ENCODE measurements at regions not wholly inside any gene's neighbourhood (a gene's known extent, or its start where the extent isn't known, plus 50 kb on each side); places are given as distances from the start of the nearest gene placed in this dataset.
"Not testable (repeated sequence)": the region's sequence is repeated elsewhere in the genome, so short reads cannot be mapped to it uniquely, and the experiment has no call there.

DNA sequence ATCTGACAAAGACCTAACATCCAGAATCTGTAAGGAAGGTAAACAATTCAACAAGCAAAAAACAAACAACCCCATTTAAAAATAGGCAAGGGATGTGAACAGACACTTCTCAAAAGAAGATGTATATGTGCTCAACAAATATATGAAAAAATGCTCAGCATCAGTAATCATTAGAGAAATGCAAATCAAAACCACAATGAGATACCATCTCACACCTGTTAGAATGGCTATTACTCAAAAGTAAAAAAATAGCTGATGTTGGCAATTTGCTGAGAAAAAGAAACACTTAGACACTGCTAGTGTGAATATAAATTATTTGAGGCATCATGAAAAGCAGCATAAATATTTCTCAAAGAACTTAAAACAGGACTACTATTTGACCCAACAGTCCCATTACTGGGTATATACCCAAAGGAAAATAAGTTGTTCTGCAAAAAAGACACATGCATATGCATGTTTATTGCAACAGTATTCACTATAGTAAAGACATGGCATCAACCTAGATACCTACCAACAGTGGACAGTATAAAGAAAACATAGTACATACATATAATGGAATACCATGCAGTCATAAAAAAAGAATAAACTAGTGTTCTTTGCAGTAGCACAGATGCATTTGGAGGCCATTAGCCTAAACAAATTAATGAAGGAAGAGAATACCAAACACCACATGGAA is 980.1 kb downstream of the KCNMA1 start:
- no peak for DNase-seq

DNA sequence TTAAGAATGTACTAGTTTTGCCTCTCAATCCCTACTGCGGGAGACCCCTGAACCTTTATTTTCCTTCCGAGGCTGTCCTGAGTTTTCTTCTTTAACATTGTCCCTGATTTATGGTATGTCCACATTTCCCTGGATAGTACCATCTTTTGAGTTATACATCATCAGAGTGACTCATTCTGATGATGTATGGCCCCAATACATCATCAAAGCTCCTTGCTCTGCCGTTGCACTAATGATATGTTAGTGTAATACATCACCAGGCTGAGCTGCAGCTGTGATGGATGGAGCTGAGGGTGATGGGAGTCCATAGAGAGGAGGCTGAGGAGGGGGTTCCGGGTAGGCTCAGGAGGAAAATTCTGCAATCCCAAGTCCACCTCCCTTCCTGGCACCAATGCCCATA is 986.5 kb downstream of the KCNMA1 start:
- no peak for DNase-seq

DNA sequence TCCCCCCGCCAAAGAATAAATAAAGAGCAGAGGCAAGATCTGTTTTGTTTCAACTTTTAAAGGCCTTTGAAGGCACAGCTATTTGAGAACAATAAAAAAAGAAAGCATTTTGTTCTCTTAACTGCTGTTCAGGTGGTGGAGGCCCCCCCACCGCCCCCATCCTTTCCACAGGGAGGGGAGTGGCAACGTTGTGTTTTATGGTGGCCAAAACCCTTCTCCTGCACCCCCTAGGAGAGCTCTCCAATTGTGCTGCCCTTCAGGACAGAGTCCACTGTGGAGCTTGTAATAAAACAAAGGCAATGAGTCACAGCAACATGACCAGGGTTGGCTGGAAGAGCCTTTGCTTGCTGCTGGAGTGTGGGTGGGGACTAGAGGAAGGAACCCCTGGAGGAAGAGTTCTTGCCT is 987.9 kb downstream of the KCNMA1 start:
- no peak for DNase-seq

DNA sequence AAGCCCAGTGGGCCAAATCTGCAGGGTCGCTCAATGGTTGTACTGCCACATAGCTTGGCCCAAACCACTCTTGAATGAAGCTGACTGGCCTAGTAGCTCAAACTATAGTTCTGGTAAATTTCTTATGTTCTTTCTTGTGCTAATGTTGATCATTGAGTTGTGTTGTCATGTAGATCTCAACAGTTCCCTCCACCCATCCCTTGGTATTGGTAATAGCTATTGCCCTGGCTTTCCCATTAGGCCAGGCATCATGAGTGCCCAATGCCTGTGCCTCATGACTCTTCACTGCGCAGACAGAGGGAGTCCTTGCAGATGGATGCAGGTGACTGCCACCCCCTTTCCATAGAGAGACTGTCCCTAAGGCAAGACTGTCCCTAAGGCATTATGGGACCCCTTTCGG is 988.4 kb downstream of the KCNMA1 start:
- no peak for DNase-seq

- DNase-seq, result no peak
Measured at GRCh38 chr10:76647301-76647700, 990.3 kb downstream of the KCNMA1 start.

- DNase-seq, result no peak
Measured at GRCh38 chr10:76645341-76645740, 992.3 kb downstream of the KCNMA1 start.

DNA sequence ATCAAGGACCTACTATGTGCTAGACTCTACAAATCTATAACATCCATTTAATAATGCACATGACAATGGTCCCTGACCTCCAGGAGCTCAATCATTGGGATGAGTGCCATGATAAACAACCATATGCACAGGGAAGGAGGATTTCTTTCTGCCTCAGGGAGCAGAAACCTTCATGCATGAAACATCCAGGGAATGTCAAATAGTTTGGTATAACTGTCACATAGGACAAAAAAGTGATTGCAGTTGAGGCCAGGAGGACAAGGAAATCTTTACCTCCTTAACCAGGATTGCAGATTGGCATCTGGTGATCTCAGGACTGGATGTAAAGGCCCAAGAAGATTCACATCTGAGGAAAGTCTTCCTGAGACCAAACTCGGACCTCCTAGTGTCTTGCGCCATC is 993.1 kb downstream of the KCNMA1 start:
- no peak for DNase-seq

DNA sequence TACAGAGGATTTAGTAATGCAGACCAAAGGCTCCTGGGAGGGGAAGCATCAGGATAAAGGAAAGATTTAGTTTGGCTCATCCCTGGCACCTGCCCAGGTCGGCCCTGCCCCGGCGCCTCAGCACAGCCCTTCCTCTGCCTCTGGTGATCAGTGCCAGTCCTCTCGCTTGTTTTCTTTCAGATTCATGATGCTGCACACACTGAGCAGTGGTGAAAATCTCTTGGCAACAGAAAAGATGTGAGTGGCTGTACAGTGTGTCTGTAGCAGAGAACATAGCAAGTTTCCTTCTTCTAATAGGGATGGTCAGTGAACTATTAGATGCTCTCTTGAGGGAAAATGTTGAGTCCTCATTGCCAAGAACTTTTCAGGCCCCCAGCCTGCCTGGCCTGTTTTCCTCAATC is 994.1 kb downstream of the KCNMA1 start:
- no peak for DNase-seq

- DNase-seq, result no peak
Measured at GRCh38 chr10:76642358-76642757, 995.2 kb downstream of the KCNMA1 start.

DNA sequence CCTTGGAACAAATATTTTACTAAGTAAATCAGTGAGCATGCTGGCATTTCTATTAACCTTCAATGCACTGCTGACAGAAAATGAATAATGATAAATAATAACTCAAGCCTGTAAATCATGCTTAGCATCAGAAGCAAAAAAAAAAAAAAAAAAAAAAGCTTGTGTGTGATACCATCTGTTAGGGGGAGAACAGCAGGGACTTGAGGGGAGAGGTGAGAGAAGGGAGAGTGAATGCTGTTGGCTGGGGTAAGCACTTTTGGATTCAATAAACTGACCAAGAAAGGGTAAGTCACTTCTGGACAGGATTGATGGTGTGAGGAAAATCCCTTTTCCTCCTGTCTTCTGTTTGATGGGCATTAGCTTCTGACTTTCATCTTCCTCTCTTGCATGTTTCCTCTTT is 996.4 kb downstream of the KCNMA1 start:
- DNase-seq, result no peak

GRCh38 chr10:76640806-76641205 is 996.8 kb downstream of the KCNMA1 start:
- DNase-seq, result no peak

- DNase-seq, result peak; percentile 32
Measured at GRCh38 chr10:76632767-76633051, 1004.9 kb downstream of the KCNMA1 start.

GRCh38 chr10:76631884-76632766 is 1005.5 kb downstream of the KCNMA1 start:
- no peak for DNase-seq

DNA sequence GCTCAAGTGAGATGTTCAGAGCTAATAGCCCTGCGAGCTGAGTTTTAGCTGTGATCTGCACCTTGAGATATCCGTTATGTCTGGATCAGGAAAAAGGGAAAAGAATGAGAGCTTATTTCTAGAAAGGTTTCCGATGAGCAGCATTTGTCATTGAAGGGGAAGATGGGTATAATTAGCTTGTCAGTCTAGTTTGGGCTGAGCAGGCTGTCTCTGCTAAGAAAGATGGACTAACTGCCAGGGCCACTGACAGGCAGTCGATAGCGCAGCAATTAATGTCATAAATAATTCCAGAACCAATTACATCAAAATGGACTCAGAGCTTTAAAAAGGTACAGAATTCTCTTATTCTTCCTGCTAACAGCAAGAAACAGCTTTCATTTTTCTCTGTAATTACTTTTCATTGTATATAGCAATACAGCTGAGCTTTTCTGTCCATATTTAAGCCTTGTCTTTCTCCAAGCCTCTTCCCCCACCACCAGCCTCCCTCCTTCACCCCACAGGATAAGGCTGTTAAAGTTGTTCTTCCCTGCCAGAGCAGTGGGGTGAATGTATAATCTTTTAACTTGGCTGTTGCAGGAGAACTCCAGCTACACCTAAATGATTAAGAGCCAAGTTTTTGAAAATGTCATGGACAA is 1006.5 kb downstream of the KCNMA1 start:
- DNase-seq, result no peak

DNA sequence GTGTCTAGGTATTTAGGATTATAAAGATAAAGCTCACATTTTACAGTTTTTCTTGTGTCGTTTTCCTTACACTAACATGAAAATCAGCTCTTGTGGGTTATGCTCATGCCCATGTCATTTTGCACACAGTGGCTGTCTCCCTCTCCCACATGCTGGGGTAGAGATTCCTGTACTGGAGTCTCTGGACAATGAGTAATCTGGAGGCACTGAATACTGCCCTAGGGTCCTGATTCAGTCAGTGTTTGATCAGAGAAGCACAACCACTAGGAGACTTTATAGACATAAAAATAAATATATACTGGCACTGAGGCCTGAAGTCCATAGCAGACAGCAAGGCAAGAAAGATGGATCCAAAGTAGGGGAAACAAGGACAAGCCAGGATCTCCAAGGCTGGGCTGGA is 1008.8 kb downstream of the KCNMA1 start:
- DNase-seq, result no peak

DNA sequence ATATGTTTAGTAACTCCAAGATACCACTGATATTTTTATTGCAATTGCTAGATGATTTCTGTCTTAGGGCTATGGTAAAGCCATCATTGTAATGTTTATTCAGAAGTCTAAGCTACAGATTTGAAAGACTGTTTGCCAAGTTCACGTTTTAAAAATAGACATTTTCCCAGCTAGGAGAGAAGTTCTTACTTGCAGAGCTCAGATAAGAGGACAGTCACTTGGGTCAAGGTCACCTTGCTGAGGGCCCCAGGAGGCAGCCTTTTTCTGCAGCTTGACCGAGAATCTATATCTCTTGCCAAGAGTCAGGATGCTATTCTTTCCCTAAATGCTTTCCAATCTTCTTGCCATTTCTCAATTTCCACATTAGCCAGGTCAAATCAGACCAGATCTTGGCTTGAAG is 1011.2 kb downstream of the KCNMA1 start:
- DNase-seq, result no peak

- DNase-seq, result no peak
Measured at GRCh38 chr10:76624470-76624869, 1013.1 kb downstream of the KCNMA1 start.

DNA sequence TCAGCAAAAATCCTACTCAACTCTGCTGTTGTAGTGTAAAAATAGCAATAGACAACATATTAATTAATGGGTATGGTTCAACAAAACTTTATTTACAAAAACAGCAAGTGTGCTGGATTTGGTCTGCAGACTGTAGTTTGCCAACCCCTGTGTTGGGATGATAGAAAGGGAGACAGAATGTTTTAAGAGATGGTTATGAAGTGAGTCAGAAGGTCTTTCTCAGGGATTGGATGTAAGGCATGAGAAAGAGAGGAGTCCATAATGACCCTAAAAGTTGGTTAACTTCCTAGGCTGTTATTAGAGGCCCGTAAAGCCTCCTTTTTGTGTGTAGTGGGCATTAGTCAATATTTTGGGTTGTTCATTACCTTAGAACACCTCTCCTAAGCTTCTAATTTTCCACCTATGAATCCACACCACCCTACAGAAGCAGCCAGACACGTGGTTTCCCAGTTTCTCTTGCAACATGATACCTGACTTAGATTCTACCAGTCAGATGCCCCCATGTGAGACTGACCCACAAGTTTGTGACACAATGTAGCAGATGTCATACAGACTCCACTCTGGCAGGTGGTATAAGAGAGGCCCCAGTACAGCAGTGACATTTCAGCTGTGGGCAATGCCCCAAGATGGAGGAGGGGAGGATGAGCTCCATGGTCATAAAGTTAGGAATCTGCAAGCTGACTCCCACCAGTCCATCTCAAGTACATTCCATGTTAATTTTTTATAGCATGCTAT is 1015.6 kb downstream of the KCNMA1 start:
- no peak for DNase-seq

GRCh38 chr10:76618641-76619040 is 1019.0 kb downstream of the KCNMA1 start:
- no peak for DNase-seq

DNA sequence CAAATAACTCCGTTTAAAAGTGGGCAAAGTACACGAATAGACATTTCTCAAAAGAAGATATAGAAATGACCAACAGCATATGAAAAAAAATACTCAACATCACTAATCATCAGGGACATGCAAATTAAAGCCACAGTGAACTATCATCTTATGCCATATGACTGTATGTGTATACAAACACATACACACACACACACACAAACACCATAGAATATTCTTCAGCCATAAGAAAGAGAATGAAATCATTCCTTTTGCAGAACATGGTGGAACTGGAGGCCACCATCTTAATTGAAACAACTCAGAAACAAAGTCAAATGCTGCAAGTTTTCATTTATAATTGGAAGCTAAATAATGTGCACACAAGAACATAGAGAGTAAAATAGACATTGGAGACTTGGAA is 1019.4 kb downstream of the KCNMA1 start:
- DNase-seq, result no peak

DNA sequence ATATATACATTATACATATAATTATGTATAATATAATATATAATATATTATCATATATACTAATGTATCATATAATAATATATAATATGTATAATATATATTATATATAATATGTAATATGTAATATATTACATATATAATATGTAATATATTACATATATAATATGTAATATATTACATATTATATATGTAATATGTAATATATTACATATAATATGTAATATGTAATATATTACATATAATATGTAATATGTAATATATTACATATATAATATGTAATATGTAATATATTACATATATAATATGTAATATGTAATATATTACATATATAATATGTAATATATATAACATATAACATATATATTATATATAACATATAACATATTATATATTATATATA is 1020.9 kb downstream of the KCNMA1 start:
- not testable (repeated sequence) for DNase-seq

DNA sequence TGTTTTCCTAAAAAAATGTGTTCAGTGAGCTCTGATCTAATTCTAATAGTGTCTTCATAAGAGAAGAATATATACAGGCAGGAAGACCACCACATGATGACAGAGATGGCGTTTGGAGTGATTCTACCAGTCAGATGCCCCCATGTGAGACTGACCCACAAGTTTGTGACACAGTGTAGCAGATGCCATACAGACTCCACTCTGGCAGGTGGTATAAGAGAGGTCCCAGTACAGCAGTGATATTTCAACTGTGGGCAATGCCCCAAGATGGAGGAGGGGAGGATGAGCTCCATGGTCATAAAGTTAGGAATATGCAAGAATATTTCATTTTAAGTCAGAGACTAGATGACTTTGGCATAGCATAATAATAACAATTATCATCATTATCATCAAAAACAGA is 1022.6 kb downstream of the KCNMA1 start:
- no peak for DNase-seq

All from 8988T (cell line).